ENCODE measurements at regions not wholly inside any gene's neighbourhood (a gene's known extent, or its start where the extent isn't known, plus 50 kb on each side); places are given as distances from the start of the nearest gene placed in this dataset.

DNA sequence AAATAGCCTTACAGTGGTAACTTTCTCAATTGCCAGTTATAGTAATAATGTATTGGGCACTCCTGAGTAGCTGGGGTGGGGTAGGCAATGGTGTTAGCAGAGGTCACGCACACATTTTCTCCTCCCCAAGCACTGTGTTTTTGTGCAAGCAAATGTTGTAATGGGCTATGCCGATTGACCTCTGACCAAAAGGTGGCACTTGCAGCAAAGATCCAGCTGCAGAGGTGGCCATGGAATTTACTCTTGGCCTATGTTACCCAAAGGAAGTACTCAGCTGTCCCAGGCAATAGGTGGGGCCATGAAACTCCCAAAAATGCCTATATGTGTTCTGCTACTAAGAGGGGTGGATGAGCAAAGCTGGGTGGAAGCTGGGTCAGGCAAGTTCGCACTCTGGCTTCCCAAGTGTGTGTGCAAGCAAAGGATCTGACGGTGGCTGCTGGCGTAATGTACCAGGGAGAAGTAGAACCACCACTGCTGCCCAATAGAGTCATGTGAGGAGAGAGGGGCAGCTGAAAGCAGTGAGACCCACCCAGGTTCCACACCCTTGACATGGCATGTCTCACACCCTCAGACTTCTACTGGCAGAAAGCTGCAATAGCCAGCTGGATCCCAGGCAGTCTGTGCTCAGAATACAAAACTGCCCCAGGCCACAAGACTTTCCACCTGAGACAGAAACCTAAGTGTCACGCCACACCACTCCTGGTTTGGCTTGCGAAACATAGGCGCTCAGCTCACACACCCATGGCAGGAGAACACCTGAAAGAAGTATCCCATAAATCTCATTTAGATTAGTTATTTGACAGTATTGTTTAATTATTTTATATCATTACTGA is 353.3 kb upstream of the EMCN start:
- TF ChIP-seq, protein P1, sequence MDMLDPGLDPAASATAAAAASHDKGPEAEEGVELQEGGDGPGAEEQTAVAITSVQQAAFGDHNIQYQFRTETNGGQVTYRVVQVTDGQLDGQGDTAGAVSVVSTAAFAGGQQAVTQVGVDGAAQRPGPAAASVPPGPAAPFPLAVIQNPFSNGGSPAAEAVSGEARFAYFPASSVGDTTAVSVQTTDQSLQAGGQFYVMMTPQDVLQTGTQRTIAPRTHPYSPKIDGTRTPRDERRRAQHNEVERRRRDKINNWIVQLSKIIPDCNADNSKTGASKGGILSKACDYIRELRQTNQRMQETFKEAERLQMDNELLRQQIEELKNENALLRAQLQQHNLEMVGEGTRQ (IDR thresholded peaks at IDR 0.05; ENCODE audit: low read depth, low read length): no peak
- TF ChIP-seq RFX5 (IDR thresholded peaks at IDR 0.05; ENCODE audit: low read depth, low read length) (no peak), RAD21 (IDR thresholded peaks at IDR 0.05; ENCODE audit: low read length) (no peak), BHLHE40 (IDR thresholded peaks at IDR 0.05; ENCODE audit: low read depth, low read length) (no peak), SMC3 (IDR thresholded peaks at IDR 0.05; ENCODE audit: low read depth, low read length) (no peak), POLR2A (IDR thresholded peaks at IDR 0.05; ENCODE audit: low read depth, low read length) (no peak), MAFK (IDR thresholded peaks at IDR 0.05; ENCODE audit: low read depth, low read length) (no peak)
- TF ChIP-seq, protein P2, sequence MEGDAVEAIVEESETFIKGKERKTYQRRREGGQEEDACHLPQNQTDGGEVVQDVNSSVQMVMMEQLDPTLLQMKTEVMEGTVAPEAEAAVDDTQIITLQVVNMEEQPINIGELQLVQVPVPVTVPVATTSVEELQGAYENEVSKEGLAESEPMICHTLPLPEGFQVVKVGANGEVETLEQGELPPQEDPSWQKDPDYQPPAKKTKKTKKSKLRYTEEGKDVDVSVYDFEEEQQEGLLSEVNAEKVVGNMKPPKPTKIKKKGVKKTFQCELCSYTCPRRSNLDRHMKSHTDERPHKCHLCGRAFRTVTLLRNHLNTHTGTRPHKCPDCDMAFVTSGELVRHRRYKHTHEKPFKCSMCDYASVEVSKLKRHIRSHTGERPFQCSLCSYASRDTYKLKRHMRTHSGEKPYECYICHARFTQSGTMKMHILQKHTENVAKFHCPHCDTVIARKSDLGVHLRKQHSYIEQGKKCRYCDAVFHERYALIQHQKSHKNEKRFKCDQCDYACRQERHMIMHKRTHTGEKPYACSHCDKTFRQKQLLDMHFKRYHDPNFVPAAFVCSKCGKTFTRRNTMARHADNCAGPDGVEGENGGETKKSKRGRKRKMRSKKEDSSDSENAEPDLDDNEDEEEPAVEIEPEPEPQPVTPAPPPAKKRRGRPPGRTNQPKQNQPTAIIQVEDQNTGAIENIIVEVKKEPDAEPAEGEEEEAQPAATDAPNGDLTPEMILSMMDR (conservative IDR thresholded peaks at IDR 0.05; ENCODE audit: low read depth, low read length): no peak

Data from IMR-90 (cell line).